WTC11 (cell line): ENCODE measurements at regions not wholly inside any gene's neighbourhood (a gene's known extent, or its start where the extent isn't known, plus 50 kb on each side); places are given as distances from the start of the nearest gene placed in this dataset.

Experiments
- ATAC-seq: fragments of 200-7000 bp; cut with Tn5 transposase; 2 replicates; pipeline ENCODE4 v1.10.0; 2021; ENCODE audit warnings: mild to moderate bottlenecking, moderate library complexity
- CTCF ChIA-PET: fragments of 300-600 bp; sonication (Branson Sonifier 250); formaldehyde crosslinking; loops from one replicate; lab custom pipeline; 2021; ENCODE audit warnings: antibody characterized with exemption; lab: Charles Lee
- POLR2A ChIA-PET: fragments of 350-600 bp; sonication (Branson Sonifier 250); formaldehyde crosslinking; loops from one replicate; lab custom pipeline; 2021; ENCODE audit warnings: antibody characterized with exemption; lab: Charles Lee
- DNase-seq: peaks from one replicate; pipeline ENCODE4 v3.0.0; 2021; ENCODE audit warnings: low spot score
- H3K27ac Mint-ChIP-seq: 2 replicates; pipeline ENCODE4 v1.8.0; 2021; ENCODE audit warnings: mixed read lengths
- H3K27me3 Mint-ChIP-seq: 2 replicates; pipeline ENCODE4 v1.8.0; 2021; ENCODE audit warnings: low read depth, mild to moderate bottlenecking, moderate library complexity, mixed read lengths
- H3K36me3 Mint-ChIP-seq: 2 replicates; pipeline ENCODE4 v1.8.0; 2021; ENCODE audit warnings: mixed read lengths
- H3K4me1 Mint-ChIP-seq: 2 replicates; pipeline ENCODE4 v1.8.0; 2022; ENCODE audit warnings: mixed read lengths
- H3K4me3 Mint-ChIP-seq: 2 replicates; pipeline ENCODE4 v1.8.0; 2021; ENCODE audit warnings: mild to moderate bottlenecking, moderate library complexity, mixed read lengths
- H3K9me3 Mint-ChIP-seq: 2 replicates; pipeline ENCODE4 v1.8.0; 2021; ENCODE audit warnings: mixed read lengths
- ATF2 ChIP-seq: sonication (generic); formaldehyde crosslinking; IDR thresholded peaks from 2 replicates; pipeline ENCODE4 v1.8.1; 2022; ENCODE audit warnings: low read depth, missing genetic modification reagents, borderline replicate concordance
- ATF3 ChIP-seq: sonication (generic); formaldehyde crosslinking; conservative IDR thresholded peaks from 2 replicates; pipeline ENCODE4 v1.8.1; 2022; ENCODE audit warnings: mild to moderate bottlenecking, missing genetic modification reagents
- CREB1 ChIP-seq: sonication (generic); formaldehyde crosslinking; IDR thresholded peaks from 2 replicates; pipeline ENCODE4 v1.8.0; 2023; ENCODE audit warnings: mild to moderate bottlenecking, missing genetic modification reagents
- E2F1 ChIP-seq: sonication (generic); formaldehyde crosslinking; IDR thresholded peaks from 2 replicates; pipeline ENCODE4 v1.8.0; 2022; ENCODE audit warnings: mild to moderate bottlenecking, missing genetic modification reagents
- GRHL2 ChIP-seq: fragments of 250-450 bp; sonication (Bioruptor Pico); IDR thresholded peaks from 2 replicates; pipeline ENCODE4 v1.8.0; 2022; ENCODE audit warnings: mild to moderate bottlenecking, moderate library complexity; ENCODE audit not compliant: insufficient replicate concordance, severe bottlenecking
- HMGA2 ChIP-seq: fragments of 250-450 bp; sonication (Bioruptor Pico); IDR thresholded peaks from 2 replicates; pipeline ENCODE4 v1.4.0; 2021; ENCODE audit warnings: mild to moderate bottlenecking, moderate library complexity
- KAT7 ChIP-seq: sonication (generic); formaldehyde crosslinking; IDR thresholded peaks from 2 replicates; pipeline ENCODE4 v1.8.1; 2023; ENCODE audit warnings: missing genetic modification reagents, mild to moderate bottlenecking, borderline replicate concordance
- MLX ChIP-seq: sonication (generic); formaldehyde crosslinking; IDR thresholded peaks from 2 replicates; pipeline ENCODE4 v1.8.1; 2023; ENCODE audit warnings: mild to moderate bottlenecking, missing genetic modification reagents, moderate library complexity
- NFYB ChIP-seq: sonication (generic); formaldehyde crosslinking; conservative IDR thresholded peaks from 2 replicates; pipeline ENCODE4 v1.8.0; 2022; ENCODE audit warnings: low read depth, missing genetic modification reagents
- NR3C1 ChIP-seq: sonication (generic); formaldehyde crosslinking; conservative IDR thresholded peaks from 2 replicates; pipeline ENCODE4 v1.8.1; 2023; ENCODE audit warnings: low read depth, mild to moderate bottlenecking, missing genetic modification reagents
- PRRX2 ChIP-seq: fragments of 250-450 bp; sonication (Bioruptor Pico); IDR thresholded peaks from 2 replicates; pipeline ENCODE4 v1.8.0; 2021; ENCODE audit warnings: mild to moderate bottlenecking
- RELA ChIP-seq: sonication (generic); formaldehyde crosslinking; IDR thresholded peaks from 2 replicates; pipeline ENCODE4 v1.8.1; 2022; ENCODE audit warnings: missing genetic modification reagents, mild to moderate bottlenecking, borderline replicate concordance
- RORB ChIP-seq: fragments of 250-450 bp; sonication (Bioruptor Pico); IDR thresholded peaks from 2 replicates; pipeline ENCODE4 v1.9.0; 2021; ENCODE audit warnings: mild to moderate bottlenecking
- SMAD4 ChIP-seq: sonication (generic); formaldehyde crosslinking; IDR thresholded peaks from 2 replicates; pipeline ENCODE4 v1.8.0; 2022; ENCODE audit warnings: mild to moderate bottlenecking, missing genetic modification reagents
- TCF7 ChIP-seq: sonication (generic); formaldehyde crosslinking; IDR thresholded peaks from 2 replicates; pipeline ENCODE4 v1.8.0; 2022; ENCODE audit warnings: mild to moderate bottlenecking, low read depth, missing genetic modification reagents, moderate library complexity
- TEAD4 ChIP-seq: sonication (generic); formaldehyde crosslinking; IDR thresholded peaks from 2 replicates; pipeline ENCODE4 v1.8.0; 2022; ENCODE audit warnings: mild to moderate bottlenecking, missing genetic modification reagents
- USF2 ChIP-seq: sonication (generic); formaldehyde crosslinking; IDR thresholded peaks from 2 replicates; pipeline ENCODE4 v1.8.1; 2023; ENCODE audit warnings: mild to moderate bottlenecking, missing genetic modification reagents, moderate library complexity
- TF ChIP-seq, protein P1 (sequence below): fragments of 250-450 bp; sonication (Bioruptor Pico); IDR thresholded peaks from 2 replicates; pipeline ENCODE4 v1.9.0; 2021; ENCODE audit warnings: mild to moderate bottlenecking, borderline replicate concordance

GRCh38 chrX:67408423-67409079 is 135.3 kb upstream of the AR start:
- TF ChIP-seq RORB (CRISPR knock-in tag) (no peak), NFYB (no peak), TEAD4 (CRISPR knock-in tag) (no peak), MLX (CRISPR knock-in tag) (no peak), USF2 (no peak), TCF7 (CRISPR knock-in tag) (no peak), CREB1 (CRISPR knock-in tag) (no peak)
- TF ChIP-seq, protein P1, sequence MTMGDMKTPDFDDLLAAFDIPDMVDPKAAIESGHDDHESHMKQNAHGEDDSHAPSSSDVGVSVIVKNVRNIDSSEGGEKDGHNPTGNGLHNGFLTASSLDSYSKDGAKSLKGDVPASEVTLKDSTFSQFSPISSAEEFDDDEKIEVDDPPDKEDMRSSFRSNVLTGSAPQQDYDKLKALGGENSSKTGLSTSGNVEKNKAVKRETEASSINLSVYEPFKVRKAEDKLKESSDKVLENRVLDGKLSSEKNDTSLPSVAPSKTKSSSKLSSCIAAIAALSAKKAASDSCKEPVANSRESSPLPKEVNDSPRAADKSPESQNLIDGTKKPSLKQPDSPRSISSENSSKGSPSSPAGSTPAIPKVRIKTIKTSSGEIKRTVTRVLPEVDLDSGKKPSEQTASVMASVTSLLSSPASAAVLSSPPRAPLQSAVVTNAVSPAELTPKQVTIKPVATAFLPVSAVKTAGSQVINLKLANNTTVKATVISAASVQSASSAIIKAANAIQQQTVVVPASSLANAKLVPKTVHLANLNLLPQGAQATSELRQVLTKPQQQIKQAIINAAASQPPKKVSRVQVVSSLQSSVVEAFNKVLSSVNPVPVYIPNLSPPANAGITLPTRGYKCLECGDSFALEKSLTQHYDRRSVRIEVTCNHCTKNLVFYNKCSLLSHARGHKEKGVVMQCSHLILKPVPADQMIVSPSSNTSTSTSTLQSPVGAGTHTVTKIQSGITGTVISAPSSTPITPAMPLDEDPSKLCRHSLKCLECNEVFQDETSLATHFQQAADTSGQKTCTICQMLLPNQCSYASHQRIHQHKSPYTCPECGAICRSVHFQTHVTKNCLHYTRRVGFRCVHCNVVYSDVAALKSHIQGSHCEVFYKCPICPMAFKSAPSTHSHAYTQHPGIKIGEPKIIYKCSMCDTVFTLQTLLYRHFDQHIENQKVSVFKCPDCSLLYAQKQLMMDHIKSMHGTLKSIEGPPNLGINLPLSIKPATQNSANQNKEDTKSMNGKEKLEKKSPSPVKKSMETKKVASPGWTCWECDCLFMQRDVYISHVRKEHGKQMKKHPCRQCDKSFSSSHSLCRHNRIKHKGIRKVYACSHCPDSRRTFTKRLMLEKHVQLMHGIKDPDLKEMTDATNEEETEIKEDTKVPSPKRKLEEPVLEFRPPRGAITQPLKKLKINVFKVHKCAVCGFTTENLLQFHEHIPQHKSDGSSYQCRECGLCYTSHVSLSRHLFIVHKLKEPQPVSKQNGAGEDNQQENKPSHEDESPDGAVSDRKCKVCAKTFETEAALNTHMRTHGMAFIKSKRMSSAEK (CRISPR knock-in tag): no peak
- CTCF ChIA-PET: no interaction called here
- peaks cover 21% of the 10 kb centered on the region for H3K9me3 Mint-ChIP-seq

DNA sequence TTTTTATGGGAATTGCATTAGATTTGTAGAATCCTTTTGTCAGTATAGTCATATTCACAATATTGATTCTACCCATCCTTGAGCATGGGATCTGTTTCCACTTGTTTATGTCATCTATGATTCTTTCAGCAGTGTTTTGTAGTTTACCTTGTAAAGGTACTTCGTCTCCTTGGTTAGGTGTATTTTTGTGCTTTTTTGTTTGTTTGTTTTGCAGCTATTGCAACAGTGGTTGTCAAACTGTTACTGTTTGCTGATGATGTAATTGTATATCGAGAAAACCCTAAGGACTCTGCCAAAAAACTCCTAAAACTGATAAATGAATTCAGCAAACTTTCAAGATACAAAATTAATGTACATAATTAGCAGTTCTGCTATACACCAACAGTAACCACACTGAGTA is 127.9 kb upstream of the AR start:
- POLR2A ChIA-PET: no interaction called here
- Mint-ChIP-seq H3K9me3 (peaks cover 31% of the 10 kb centered on the region), H3K36me3 (peaks cover 16% of the 10 kb centered on the region), H3K4me1 (no peaks in the 10 kb centered on the region), H3K27me3 (no peaks in the 10 kb centered on the region), H3K27ac (no peak overlapping the region), H3K4me3 (no peak overlapping the region)
- ATAC-seq: no peak
- TF ChIP-seq PRRX2 (CRISPR knock-in tag) (no peak), SMAD4 (CRISPR knock-in tag) (no peak), ATF3 (CRISPR knock-in tag) (no peak), ATF2 (CRISPR knock-in tag) (no peak), NFYB (no peak), HMGA2 (CRISPR knock-in tag) (no peak), KAT7 (CRISPR knock-in tag) (no peak), E2F1 (CRISPR knock-in tag) (no peak), NR3C1 (CRISPR knock-in tag) (no peak), RELA (CRISPR knock-in tag) (no peak), GRHL2 (CRISPR knock-in tag) (no peak)
- no peak for DNase-seq
- CTCF ChIA-PET: no interaction called here

More at GRCh38 chrX:67408423-67409079, 135.3 kb upstream of the AR start:
- ATAC-seq (no peak), DNase-seq (no peak)
- Mint-ChIP-seq H3K4me3 (no peak overlapping the region), H3K27ac (no peak overlapping the region), H3K4me1 (no peaks in the 10 kb centered on the region), H3K36me3 (peaks cover 14% of the 10 kb centered on the region), H3K27me3 (no peaks in the 10 kb centered on the region)
- POLR2A ChIA-PET: no interaction called here
